NB4 (cell line): ENCODE measurements at regions not wholly inside any gene's neighbourhood (a gene's known extent, or its start where the extent isn't known, plus 50 kb on each side); places are given as distances from the start of the nearest gene placed in this dataset.

ENCODE experiments used
- DNase-seq: peaks from one replicate; pipeline ENCODE4 v3.0.0; 2010; ENCODE audit warnings: low read depth
- H3K4me3 ChIP-seq: one replicate; pipeline ENCODE4 v1.5.1; 2011; ENCODE audit warnings: mild to moderate bottlenecking, low read depth, low read length, moderate library complexity
- MYC ChIP-seq: IDR thresholded peaks from 2 replicates; pipeline ENCODE4 v1.6.1; 2011; ENCODE audit warnings: low read depth, low read length
- POLR2A ChIP-seq: IDR thresholded peaks from 2 replicates; pipeline ENCODE4 v1.6.1; 2011; ENCODE audit warnings: mild to moderate bottlenecking; ENCODE audit not compliant: insufficient read length; ENCODE audit errors: extremely low read depth
- TF ChIP-seq, protein P1 (sequence below): IDR thresholded peaks from 2 replicates; pipeline ENCODE4 v1.6.1; 2011; ENCODE audit warnings: low read depth, low read length
- TF ChIP-seq, protein P2 (sequence below): IDR thresholded peaks from one replicate; pipeline ENCODE4 v1.5.1; 2012; ENCODE audit warnings: low read depth, low read length

DNA sequence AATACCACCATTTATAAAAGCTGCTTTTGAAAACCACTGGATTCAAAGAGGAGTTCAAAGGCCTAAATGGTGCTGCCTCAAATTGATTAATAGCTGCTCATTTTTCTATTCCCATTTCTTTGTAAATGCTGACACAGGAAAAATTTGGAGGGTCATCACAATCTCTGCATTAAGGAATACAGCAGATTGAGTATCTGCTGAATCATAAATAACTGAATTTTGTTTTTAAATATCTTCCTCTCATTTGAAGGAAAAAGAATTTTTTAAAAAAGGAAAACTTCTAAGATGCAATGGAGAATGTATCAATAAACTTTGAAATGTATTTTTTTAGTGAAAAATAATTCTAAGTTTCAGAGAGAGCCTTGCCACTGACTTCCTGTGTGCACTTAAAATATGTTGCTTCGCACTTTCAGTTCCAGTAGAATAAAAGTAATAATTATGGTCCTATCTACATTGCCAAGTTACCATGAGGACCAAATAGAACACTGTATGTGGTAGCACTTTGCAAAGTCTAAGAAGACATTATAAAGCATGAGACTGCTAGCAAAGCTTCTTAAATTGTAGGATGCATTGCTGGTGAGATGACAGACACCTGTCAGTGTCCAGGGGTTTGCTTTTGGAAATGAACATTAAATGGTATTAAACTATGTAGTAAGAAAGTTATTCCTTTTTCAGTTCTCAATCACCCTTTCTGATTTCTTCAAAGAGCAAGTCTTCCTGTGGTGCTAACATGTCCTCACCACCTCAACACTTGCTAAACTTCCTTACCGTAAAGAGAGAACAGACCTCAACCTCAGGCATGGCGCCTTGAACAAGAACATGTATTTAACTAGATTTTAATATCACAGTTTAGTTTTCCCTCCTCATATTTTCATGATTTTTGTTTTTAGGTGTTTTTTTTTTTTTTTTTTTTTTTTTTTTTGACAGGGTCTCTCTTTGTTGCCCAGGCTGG is 555.1 kb downstream of the EBF1 start:
- no peak for DNase-seq
- TF ChIP-seq, protein P1, sequence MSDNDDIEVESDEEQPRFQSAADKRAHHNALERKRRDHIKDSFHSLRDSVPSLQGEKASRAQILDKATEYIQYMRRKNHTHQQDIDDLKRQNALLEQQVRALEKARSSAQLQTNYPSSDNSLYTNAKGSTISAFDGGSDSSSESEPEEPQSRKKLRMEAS = no peak
- TF ChIP-seq POLR2A (no peak), MYC (no peak)
- TF ChIP-seq, protein P2, sequence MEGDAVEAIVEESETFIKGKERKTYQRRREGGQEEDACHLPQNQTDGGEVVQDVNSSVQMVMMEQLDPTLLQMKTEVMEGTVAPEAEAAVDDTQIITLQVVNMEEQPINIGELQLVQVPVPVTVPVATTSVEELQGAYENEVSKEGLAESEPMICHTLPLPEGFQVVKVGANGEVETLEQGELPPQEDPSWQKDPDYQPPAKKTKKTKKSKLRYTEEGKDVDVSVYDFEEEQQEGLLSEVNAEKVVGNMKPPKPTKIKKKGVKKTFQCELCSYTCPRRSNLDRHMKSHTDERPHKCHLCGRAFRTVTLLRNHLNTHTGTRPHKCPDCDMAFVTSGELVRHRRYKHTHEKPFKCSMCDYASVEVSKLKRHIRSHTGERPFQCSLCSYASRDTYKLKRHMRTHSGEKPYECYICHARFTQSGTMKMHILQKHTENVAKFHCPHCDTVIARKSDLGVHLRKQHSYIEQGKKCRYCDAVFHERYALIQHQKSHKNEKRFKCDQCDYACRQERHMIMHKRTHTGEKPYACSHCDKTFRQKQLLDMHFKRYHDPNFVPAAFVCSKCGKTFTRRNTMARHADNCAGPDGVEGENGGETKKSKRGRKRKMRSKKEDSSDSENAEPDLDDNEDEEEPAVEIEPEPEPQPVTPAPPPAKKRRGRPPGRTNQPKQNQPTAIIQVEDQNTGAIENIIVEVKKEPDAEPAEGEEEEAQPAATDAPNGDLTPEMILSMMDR = no peak
- H3K4me3 ChIP-seq = no peak overlapping the region

DNA sequence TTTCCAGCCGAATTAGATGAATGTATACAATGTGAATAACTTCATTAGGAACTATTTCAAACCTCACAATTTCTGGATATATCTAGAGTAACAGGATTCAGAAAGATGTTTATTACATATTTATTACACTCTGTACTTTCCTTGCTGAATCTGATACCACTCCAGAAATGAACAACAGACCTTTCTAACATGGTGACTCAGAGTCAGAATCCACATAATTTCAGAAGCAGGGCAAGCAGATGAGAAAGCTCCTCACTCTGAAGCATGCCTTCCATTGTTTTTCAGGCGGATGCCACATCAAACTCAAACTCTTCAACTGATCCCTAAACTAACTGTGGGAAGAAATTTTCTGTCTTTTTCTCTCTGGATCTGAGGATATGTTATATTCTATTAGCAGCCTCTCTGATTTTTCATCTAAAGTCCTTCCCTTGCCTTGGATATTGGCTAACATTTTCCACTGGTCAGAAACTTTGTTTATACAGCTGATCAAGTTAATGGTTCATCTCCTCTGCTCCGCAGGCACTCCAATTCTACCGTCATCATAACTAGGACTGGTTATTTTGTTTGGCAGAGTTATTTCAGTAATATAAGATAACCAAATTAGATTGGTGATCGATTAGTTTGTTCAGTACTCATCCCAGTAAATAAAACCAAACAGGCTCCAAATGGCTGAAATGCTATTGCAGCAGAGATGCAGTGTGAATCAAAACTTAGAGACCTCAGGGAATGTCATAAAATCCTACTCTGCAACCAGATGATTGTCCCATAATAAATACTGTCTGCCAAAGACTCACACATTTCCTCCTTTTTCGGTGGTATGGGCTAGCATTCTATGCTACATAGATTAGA is 556.0 kb downstream of the EBF1 start:
- H3K4me3 ChIP-seq = no peak overlapping the region
- TF ChIP-seq, protein P2 = no peak
- TF ChIP-seq, protein P1 = no peak
- no peak for TF ChIP-seq POLR2A
- no peak for TF ChIP-seq MYC
- no peak for DNase-seq

DNA sequence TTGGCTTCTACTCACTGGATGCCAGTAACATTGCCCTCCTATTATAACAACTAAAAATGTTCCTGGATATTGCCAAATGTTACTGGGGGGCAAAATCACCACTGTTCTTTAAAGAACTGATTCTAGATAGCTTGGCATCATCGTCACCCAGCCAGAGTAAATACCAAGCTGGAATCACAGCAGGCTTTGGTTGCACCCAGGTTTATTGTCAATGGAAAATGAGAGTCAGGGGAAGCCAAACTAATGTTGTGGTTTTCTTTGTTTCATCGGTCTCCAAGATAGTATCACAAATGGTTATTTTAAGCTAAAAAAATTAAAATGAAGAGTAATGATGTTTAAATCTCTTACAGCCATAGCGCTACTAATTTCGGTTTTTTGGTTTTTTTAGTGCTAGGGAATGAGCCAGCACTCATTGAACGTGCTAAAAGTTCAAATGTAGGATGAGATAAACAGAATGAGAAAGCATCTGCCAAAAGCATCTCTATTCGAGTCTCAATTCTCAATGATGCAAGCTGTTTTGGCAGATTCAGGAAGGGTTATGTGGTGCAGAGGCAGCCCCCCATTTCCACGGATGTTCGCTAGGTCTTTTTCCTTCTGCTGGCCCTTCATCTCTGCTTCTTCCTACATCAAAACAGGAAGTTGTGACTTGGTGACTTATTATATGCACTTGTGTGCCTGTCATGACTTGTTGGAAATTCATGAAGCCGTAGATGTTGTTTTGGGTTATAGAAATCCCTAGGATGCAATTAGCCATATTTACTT is 558.0 kb downstream of the EBF1 start:
- DNase-seq = no peak
- no peak overlapping the region for H3K4me3 ChIP-seq
- TF ChIP-seq MYC (no peak), POLR2A (no peak)
- TF ChIP-seq, protein P2 = no peak
- TF ChIP-seq, protein P1 = no peak

DNA sequence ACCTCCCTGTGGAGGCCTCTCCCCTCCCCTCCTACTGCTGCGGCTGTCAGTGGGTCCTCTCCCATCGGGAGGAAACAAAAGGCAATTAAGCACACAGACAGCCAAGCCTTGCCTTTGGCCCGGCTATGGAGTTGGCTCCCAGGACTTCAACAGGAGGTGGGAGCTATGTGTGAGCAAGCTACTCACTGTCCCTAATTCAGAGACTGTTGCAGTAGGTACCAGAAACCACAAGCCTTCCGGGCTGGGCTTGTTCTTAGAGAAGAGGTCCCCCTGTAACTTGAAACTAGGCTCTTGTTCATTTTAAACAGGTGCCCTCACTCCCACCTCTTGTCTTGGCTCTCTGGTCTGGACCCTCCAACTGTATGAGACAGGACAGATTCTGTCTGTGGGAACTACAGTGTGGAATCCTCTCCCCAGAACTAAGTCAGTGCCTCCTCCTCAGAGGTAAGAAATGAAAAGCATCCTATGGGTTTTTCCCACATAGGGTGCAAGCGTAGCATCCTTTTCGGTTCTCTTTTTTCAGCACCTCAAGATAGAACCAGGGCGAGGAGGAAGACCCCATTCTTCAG is 561.1 kb downstream of the EBF1 start:
- no peak overlapping the region for H3K4me3 ChIP-seq
- DNase-seq = no peak

More for the DNA sequence above, 561.1 kb downstream of the EBF1 start:
- TF ChIP-seq, protein P2 = no peak
- TF ChIP-seq POLR2A (no peak), MYC (no peak)
- TF ChIP-seq, protein P1 = no peak
